WTC11 (cell line): ENCODE measurements at regions not wholly inside any gene's neighbourhood (a gene's known extent, or its start where the extent isn't known, plus 50 kb on each side); places are given as distances from the start of the nearest gene placed in this dataset.

ENCODE experiments used
- NR1H2 ChIP-seq: sonication (generic); formaldehyde crosslinking; IDR thresholded peaks from 2 replicates; pipeline ENCODE4 v1.9.0; 2021; ENCODE audit warnings: mild to moderate bottlenecking, moderate library complexity, missing genetic modification reagents
- RELA ChIP-seq: sonication (generic); formaldehyde crosslinking; IDR thresholded peaks from 2 replicates; pipeline ENCODE4 v1.8.1; 2022; ENCODE audit warnings: missing genetic modification reagents, mild to moderate bottlenecking, borderline replicate concordance
- TEAD4 ChIP-seq: sonication (generic); formaldehyde crosslinking; IDR thresholded peaks from 2 replicates; pipeline ENCODE4 v1.8.0; 2022; ENCODE audit warnings: mild to moderate bottlenecking, missing genetic modification reagents
- TF ChIP-seq, protein P1 (sequence below): fragments of 200-600 bp; IDR thresholded peaks from 2 replicates; pipeline ENCODE4 v1.8.0; 2022; ENCODE audit warnings: antibody characterized with exemption
- TF ChIP-seq, protein P2 (sequence below): sonication (generic); formaldehyde crosslinking; IDR thresholded peaks from 2 replicates; pipeline ENCODE4 v1.8.1; 2023; ENCODE audit warnings: mild to moderate bottlenecking, missing genetic modification reagents, moderate library complexity
- TF ChIP-seq, protein P3 (sequence below): sonication (generic); formaldehyde crosslinking; IDR thresholded peaks from 2 replicates; pipeline ENCODE4 v1.8.1; 2023; ENCODE audit warnings: mild to moderate bottlenecking, missing genetic modification reagents, moderate library complexity
- TF ChIP-seq, protein P4 (sequence below): sonication (generic); formaldehyde crosslinking; IDR thresholded peaks from 2 replicates; pipeline ENCODE4 v1.8.1; 2023; ENCODE audit warnings: mild to moderate bottlenecking, missing genetic modification reagents
- TF ChIP-seq, protein P5 (sequence below): sonication (generic); formaldehyde crosslinking; IDR thresholded peaks from 2 replicates; pipeline ENCODE4 v1.8.1; 2023; ENCODE audit warnings: mild to moderate bottlenecking, moderate library complexity, missing genetic modification reagents

DNA sequence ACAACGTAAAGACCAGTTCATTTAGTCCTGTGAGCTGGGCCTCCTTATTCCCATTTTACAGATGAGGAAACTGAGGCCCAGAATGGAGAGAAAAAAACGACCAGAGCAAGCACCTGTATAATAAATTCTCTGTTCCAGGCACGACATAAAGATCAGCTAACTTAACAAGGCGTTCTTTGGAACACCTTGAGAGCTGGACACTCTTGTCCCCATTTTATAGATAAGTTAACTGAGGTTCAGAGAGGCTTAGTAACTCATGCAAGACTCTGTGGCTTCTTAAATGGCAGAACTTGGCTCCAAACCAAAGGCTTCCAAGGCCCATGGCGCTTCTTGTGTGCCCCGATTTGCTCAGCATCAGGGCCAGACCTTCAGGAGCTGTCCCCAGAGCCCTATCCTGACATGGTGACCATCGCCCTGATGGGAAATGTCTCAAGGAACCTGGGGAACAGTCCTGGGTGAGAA lies 142.1 kb downstream of the VEGFA start:
- no peak for TF ChIP-seq RELA (CRISPR knock-in tag)
- TF ChIP-seq, protein P1, sequence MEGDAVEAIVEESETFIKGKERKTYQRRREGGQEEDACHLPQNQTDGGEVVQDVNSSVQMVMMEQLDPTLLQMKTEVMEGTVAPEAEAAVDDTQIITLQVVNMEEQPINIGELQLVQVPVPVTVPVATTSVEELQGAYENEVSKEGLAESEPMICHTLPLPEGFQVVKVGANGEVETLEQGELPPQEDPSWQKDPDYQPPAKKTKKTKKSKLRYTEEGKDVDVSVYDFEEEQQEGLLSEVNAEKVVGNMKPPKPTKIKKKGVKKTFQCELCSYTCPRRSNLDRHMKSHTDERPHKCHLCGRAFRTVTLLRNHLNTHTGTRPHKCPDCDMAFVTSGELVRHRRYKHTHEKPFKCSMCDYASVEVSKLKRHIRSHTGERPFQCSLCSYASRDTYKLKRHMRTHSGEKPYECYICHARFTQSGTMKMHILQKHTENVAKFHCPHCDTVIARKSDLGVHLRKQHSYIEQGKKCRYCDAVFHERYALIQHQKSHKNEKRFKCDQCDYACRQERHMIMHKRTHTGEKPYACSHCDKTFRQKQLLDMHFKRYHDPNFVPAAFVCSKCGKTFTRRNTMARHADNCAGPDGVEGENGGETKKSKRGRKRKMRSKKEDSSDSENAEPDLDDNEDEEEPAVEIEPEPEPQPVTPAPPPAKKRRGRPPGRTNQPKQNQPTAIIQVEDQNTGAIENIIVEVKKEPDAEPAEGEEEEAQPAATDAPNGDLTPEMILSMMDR = no peak
- TF ChIP-seq, protein P2, sequence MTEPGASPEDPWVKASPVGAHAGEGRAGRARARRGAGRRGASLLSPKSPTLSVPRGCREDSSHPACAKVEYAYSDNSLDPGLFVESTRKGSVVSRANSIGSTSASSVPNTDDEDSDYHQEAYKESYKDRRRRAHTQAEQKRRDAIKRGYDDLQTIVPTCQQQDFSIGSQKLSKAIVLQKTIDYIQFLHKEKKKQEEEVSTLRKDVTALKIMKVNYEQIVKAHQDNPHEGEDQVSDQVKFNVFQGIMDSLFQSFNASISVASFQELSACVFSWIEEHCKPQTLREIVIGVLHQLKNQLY (CRISPR knock-in tag) = no peak
- TF ChIP-seq, protein P3, sequence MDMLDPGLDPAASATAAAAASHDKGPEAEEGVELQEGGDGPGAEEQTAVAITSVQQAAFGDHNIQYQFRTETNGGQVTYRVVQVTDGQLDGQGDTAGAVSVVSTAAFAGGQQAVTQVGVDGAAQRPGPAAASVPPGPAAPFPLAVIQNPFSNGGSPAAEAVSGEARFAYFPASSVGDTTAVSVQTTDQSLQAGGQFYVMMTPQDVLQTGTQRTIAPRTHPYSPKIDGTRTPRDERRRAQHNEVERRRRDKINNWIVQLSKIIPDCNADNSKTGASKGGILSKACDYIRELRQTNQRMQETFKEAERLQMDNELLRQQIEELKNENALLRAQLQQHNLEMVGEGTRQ (CRISPR knock-in tag) = no peak
- TF ChIP-seq, protein P4, sequence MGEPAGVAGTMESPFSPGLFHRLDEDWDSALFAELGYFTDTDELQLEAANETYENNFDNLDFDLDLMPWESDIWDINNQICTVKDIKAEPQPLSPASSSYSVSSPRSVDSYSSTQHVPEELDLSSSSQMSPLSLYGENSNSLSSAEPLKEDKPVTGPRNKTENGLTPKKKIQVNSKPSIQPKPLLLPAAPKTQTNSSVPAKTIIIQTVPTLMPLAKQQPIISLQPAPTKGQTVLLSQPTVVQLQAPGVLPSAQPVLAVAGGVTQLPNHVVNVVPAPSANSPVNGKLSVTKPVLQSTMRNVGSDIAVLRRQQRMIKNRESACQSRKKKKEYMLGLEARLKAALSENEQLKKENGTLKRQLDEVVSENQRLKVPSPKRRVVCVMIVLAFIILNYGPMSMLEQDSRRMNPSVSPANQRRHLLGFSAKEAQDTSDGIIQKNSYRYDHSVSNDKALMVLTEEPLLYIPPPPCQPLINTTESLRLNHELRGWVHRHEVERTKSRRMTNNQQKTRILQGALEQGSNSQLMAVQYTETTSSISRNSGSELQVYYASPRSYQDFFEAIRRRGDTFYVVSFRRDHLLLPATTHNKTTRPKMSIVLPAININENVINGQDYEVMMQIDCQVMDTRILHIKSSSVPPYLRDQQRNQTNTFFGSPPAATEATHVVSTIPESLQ = no peak
- no peak for TF ChIP-seq NR1H2 (CRISPR knock-in tag)
- no peak for TF ChIP-seq TEAD4 (CRISPR knock-in tag)
- TF ChIP-seq, protein P5, sequence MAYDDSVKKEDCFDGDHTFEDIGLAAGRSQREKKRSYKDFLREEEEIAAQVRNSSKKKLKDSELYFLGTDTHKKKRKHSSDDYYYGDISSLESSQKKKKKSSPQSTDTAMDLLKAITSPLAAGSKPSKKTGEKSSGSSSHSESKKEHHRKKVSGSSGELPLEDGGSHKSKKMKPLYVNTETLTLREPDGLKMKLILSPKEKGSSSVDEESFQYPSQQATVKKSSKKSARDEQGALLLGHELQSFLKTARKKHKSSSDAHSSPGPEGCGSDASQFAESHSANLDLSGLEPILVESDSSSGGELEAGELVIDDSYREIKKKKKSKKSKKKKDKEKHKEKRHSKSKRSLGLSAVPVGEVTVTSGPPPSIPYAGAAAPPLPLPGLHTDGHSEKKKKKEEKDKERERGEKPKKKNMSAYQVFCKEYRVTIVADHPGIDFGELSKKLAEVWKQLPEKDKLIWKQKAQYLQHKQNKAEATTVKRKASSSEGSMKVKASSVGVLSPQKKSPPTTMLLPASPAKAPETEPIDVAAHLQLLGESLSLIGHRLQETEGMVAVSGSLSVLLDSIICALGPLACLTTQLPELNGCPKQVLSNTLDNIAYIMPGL (CRISPR knock-in tag) = no peak
